ENCODE measurements at regions not wholly inside any gene's neighbourhood (a gene's known extent, or its start where the extent isn't known, plus 50 kb on each side); places are given as distances from the start of the nearest gene placed in this dataset.

DNA sequence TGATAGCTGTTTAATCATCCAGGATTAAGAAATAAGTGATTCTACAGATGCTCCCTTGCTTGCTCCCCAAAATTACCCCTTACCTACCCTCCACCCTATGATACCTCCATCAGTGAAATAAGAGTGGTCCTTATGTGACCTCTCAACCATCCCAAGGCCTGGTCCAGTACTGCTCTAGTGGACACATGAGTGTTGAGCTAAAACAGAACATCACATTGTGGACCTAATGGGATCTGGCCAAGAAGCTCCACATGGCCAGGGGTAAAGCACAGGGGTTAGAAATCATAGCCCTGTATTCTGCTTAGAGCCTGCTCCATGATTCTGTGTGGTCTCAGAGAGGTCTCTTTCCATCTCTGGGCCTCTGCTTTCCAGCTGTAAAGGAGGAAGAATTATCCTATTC lies 355.6 kb downstream of the TNS1 start:
- TF ChIP-seq CTCF (IDR thresholded peaks at IDR 0.05; ENCODE audit: insufficient read depth, low read length, poor library complexity, severe bottlenecking) = no peak
- Histone ChIP-seq H3K79me2 (ENCODE audit: insufficient read depth, low read length) (no peaks in the 10 kb centered on the region), H2AFZ (ENCODE audit: low read depth, low read length, severe bottlenecking) (no peak overlapping the region), H4K20me1 (ENCODE audit: low read depth, low read length) (no peaks in the 10 kb centered on the region), H3K4me3 (ENCODE audit: insufficient read depth, low read length, poor library complexity, severe bottlenecking) (no peak overlapping the region), H3K9ac (ENCODE audit: low read length) (no peak overlapping the region), H3K27me3 (ENCODE audit: low read length) (no peaks in the 10 kb centered on the region), H3K9me2 (replicated peaks; ENCODE audit: insufficient read depth, low read length) (no peaks in the 10 kb centered on the region), H3K36me3 (ENCODE audit: low read length) (no peaks in the 10 kb centered on the region), H3F3A (ENCODE audit: insufficient read depth) (no peaks in the 10 kb centered on the region), H3K9me3 (ENCODE audit: insufficient read depth, low read length) (no peaks in the 10 kb centered on the region), H3K4me2 (ENCODE audit: low read depth, low read length, poor library complexity, severe bottlenecking) (no peak overlapping the region), H3K27ac (ENCODE audit: low read depth, low read length) (no peak overlapping the region)

DNA sequence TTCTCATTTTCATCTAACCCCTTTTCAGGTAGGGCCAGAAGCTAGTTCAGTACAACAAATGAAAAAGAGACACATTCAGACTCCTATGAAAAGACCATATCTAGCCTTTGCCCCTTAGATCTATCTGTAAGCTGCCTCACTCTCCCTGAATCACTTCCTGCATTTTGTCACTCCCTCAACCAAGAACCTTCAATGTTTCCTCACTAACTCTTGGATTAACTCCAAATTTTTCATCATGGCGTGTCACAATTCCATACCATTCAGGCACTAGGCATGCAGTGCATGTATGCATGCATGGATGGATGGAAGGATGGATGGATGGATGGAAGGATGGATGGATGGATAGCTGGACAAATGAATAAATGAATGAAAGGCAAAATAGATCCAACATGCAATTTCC lies 356.9 kb downstream of the TNS1 start:
- Histone ChIP-seq H3K36me3 (ENCODE audit: low read length) (no peaks in the 10 kb centered on the region), H3K4me2 (ENCODE audit: low read depth, low read length, poor library complexity, severe bottlenecking) (no peak overlapping the region), H4K20me1 (ENCODE audit: low read depth, low read length) (no peaks in the 10 kb centered on the region), H3K9ac (ENCODE audit: low read length) (no peak overlapping the region), H3F3A (ENCODE audit: insufficient read depth) (no peaks in the 10 kb centered on the region), H2AFZ (ENCODE audit: low read depth, low read length, severe bottlenecking) (no peak overlapping the region), H3K27me3 (ENCODE audit: low read length) (no peaks in the 10 kb centered on the region), H3K9me3 (ENCODE audit: insufficient read depth, low read length) (no peaks in the 10 kb centered on the region), H3K79me2 (ENCODE audit: insufficient read depth, low read length) (no peaks in the 10 kb centered on the region), H3K9me2 (replicated peaks; ENCODE audit: insufficient read depth, low read length) (no peaks in the 10 kb centered on the region), H3K4me3 (ENCODE audit: insufficient read depth, low read length, poor library complexity, severe bottlenecking) (no peak overlapping the region), H3K27ac (ENCODE audit: low read depth, low read length) (no peak overlapping the region)
- no peak for TF ChIP-seq EZH2phosphoT487 (conservative IDR thresholded peaks at IDR 0.05; ENCODE audit: low read length)
- no peak for TF ChIP-seq CTCF (IDR thresholded peaks at IDR 0.05; ENCODE audit: insufficient read depth, low read length, poor library complexity, severe bottlenecking)

GRCh38 chr2:217643789-217644301 lies 358.9 kb downstream of the TNS1 start:
- H3K9ac ChIP-seq (ENCODE audit: low read length) = no peak overlapping the region
- no peak overlapping the region for H2AFZ ChIP-seq (ENCODE audit: low read depth, low read length, severe bottlenecking)
- no peaks in the 10 kb centered on the region for H3K79me2 ChIP-seq (ENCODE audit: insufficient read depth, low read length)
- no peaks in the 10 kb centered on the region for H3K27me3 ChIP-seq (ENCODE audit: low read length)
- H3K36me3 ChIP-seq (ENCODE audit: low read length) = no peaks in the 10 kb centered on the region
- no peaks in the 10 kb centered on the region for H3K9me3 ChIP-seq (ENCODE audit: insufficient read depth, low read length)
- H3K4me2 ChIP-seq (ENCODE audit: low read depth, low read length, poor library complexity, severe bottlenecking) = no peak overlapping the region
- no peaks in the 10 kb centered on the region for H3F3A ChIP-seq (ENCODE audit: insufficient read depth)
- H3K27ac ChIP-seq (ENCODE audit: low read depth, low read length) = no peak overlapping the region
- no peak overlapping the region for H3K4me3 ChIP-seq (ENCODE audit: insufficient read depth, low read length, poor library complexity, severe bottlenecking)
- H3K9me2 ChIP-seq (replicated peaks; ENCODE audit: insufficient read depth, low read length) = no peaks in the 10 kb centered on the region
- TF ChIP-seq EZH2phosphoT487 (conservative IDR thresholded peaks at IDR 0.05; ENCODE audit: low read length) (no peak), CTCF (IDR thresholded peaks at IDR 0.05; ENCODE audit: insufficient read depth, low read length, poor library complexity, severe bottlenecking) (no peak)
- H4K20me1 ChIP-seq (ENCODE audit: low read depth, low read length) = no peaks in the 10 kb centered on the region

Measured in SU-DHL-6 (cell line).